Brain microvascular endothelial cell (primary cell): ENCODE measurements at regions not wholly inside any gene's neighbourhood (a gene's known extent, or its start where the extent isn't known, plus 50 kb on each side); places are given as distances from the start of the nearest gene placed in this dataset.

Experiments
- DNase-seq: peaks from one replicate; pipeline ENCODE4 v3.0.0-alpha.2; 2020
- H3K27ac ChIP-seq: fragments of 250-450 bp; sonication (Bioruptor Pico); 2 replicates; pipeline ENCODE4 v1.5.1; 2020; ENCODE audit warnings: mild to moderate bottlenecking, moderate library complexity
- H3K27me3 ChIP-seq: fragments of 250-450 bp; sonication (Bioruptor Pico); replicated peaks from 2 replicates; pipeline ENCODE4 v1.5.1; 2020; ENCODE audit warnings: mild to moderate bottlenecking
- H3K36me3 ChIP-seq: fragments of 250-450 bp; sonication (Bioruptor Pico); replicated peaks from 2 replicates; pipeline ENCODE4 v1.5.1; 2020; ENCODE audit warnings: mild to moderate bottlenecking
- H3K4me3 ChIP-seq: 2 replicates; pipeline ENCODE4 v1.5.1; 2011; ENCODE audit warnings: low read depth, mild to moderate bottlenecking, control low read depth, low read length, moderate library complexity
- CTCF ChIP-seq: IDR thresholded peaks from 2 replicates; pipeline ENCODE4 v1.5.1; 2011; ENCODE audit warnings: low read depth, mild to moderate bottlenecking, moderate library complexity, low read length, control low read depth, inconsistent platforms; ENCODE audit errors: missing control alignments
- in situ Hi-C: cut with HindIII; loops from 2 replicates; pipeline ENCODE4 v1.10.0; 2017; ENCODE audit warnings: low sequenced_read_pairs, low pct_ligation_motif_present

- Histone ChIP-seq H3K27ac (no peak overlapping the region), H3K4me3 (no peak overlapping the region), H3K27me3 (no peaks in the 10 kb centered on the region), H3K36me3 (no peaks in the 10 kb centered on the region)
- no peak for DNase-seq
- no peak for TF ChIP-seq CTCF
- in situ Hi-C loops, result no loop called here
These were observed 616.8 kb downstream of the TLE4 start for GRCh38 chr9:80188579-80188978.

- H3K27ac ChIP-seq, result no peak overlapping the region
- in situ Hi-C loops, result no loop called here
- no peak overlapping the region for H3K4me3 ChIP-seq
- no peak for TF ChIP-seq CTCF
- H3K27me3 ChIP-seq, result no peaks in the 10 kb centered on the region
- DNase-seq, result no peak
- H3K36me3 ChIP-seq, result no peaks in the 10 kb centered on the region
These were observed 613.5 kb downstream of the TLE4 start for GRCh38 chr9:80185112-80185738.

- no peak for TF ChIP-seq CTCF
- DNase-seq, result no peak
- Histone ChIP-seq H3K27me3 (no peaks in the 10 kb centered on the region), H3K27ac (no peak overlapping the region), H3K36me3 (no peaks in the 10 kb centered on the region), H3K4me3 (no peak overlapping the region)
- in situ Hi-C loops, result no loop called here
These were observed 606.2 kb downstream of the TLE4 start for GRCh38 chr9:80177949-80178480.

GRCh38 chr9:80175286-80176150, 603.8 kb downstream of the TLE4 start:
- no peak for DNase-seq
- in situ Hi-C loops, result no loop called here

DNA sequence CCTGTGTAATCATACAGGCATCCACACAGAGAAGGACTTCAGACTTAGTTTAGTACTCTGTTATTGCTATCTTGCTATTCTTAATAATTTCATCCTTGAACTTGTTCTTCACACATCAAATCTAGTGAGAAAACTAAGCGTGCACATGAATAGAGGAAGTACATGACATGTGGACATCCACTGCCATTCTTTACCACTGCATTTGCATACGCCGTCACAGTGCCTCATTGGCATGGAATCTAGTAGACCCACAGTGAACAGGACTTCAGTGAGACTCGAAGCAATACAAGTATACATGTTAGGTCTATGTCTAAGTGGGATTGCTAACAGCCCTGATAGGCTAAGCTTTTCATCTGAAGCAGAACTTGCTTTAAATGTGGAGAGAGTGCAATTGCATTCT, 592.1 kb downstream of the TLE4 start:
- no peak overlapping the region for H3K27ac ChIP-seq
- in situ Hi-C loops, result no loop called here
- H3K27me3 ChIP-seq, result no peaks in the 10 kb centered on the region
- no peaks in the 10 kb centered on the region for H3K36me3 ChIP-seq
- H3K4me3 ChIP-seq, result no peak overlapping the region
- TF ChIP-seq CTCF, result no peak
- no peak for DNase-seq

More at GRCh38 chr9:80175286-80176150, 603.8 kb downstream of the TLE4 start:
- peak; percentile 43 for TF ChIP-seq CTCF
- Histone ChIP-seq H3K27ac (no peak overlapping the region), H3K36me3 (no peaks in the 10 kb centered on the region), H3K4me3 (no peak overlapping the region), H3K27me3 (no peaks in the 10 kb centered on the region)
